GM12865 (cell line): ENCODE measurements at regions not wholly inside any gene's neighbourhood (a gene's known extent, or its start where the extent isn't known, plus 50 kb on each side); places are given as distances from the start of the nearest gene placed in this dataset.

ENCODE experiments used
- DNase-seq: peaks from one replicate; pipeline ENCODE4 v3.0.0; 2010; ENCODE audit warnings: low read depth
- H3K4me3 ChIP-seq: 2 replicates; pipeline ENCODE4 v1.5.1; 2011; ENCODE audit warnings: mild to moderate bottlenecking, low read depth, low read length, control low read depth
- CTCF ChIP-seq: IDR thresholded peaks from 2 replicates; pipeline ENCODE4 v1.5.1; 2011; ENCODE audit warnings: low read length, control low read depth, low read depth, inconsistent platforms; ENCODE audit not compliant: insufficient read depth; ENCODE audit errors: missing control alignments

GRCh38 chr3:173342679-173343078, 54.9 kb upstream of the NLGN1 start:
- TF ChIP-seq CTCF, result no peak
- no peak for DNase-seq
- no peak overlapping the region for H3K4me3 ChIP-seq

- no peak for DNase-seq
- H3K4me3 ChIP-seq, result no peak overlapping the region
- no peak for TF ChIP-seq CTCF
Measured at GRCh38 chr3:173340626-173341025, 56.9 kb upstream of the NLGN1 start.

- no peak for TF ChIP-seq CTCF
- H3K4me3 ChIP-seq, result no peak overlapping the region
- no peak for DNase-seq
Measured at GRCh38 chr3:173336261-173336660, 61.3 kb upstream of the NLGN1 start.

GRCh38 chr3:173306110-173306509, 91.4 kb upstream of the NLGN1 start:
- H3K4me3 ChIP-seq, result no peak overlapping the region
- DNase-seq, result no peak
- TF ChIP-seq CTCF, result no peak

GRCh38 chr3:173304182-173304800, 93.3 kb upstream of the NLGN1 start:
- no peak overlapping the region for H3K4me3 ChIP-seq
- TF ChIP-seq CTCF, result no peak
- DNase-seq, result no peak

- no peak for TF ChIP-seq CTCF
- no peak for DNase-seq
- no peak overlapping the region for H3K4me3 ChIP-seq
Measured at GRCh38 chr3:173301647-173302046, 95.9 kb upstream of the NLGN1 start.

- no peak overlapping the region for H3K4me3 ChIP-seq
- DNase-seq, result no peak
- TF ChIP-seq CTCF, result no peak
Measured at GRCh38 chr3:173289072-173289471, 108.5 kb upstream of the NLGN1 start.
